Sigmoid colon (tissue), 4 donors: ENCODE measurements at regions not wholly inside any gene's neighbourhood (a gene's known extent, or its start where the extent isn't known, plus 50 kb on each side); places are given as distances from the start of the nearest gene placed in this dataset.

ENCODE experiments used
- EP300 ChIP-seq, 4 donors: sonication (generic); formaldehyde crosslinking; IDR thresholded peaks; one replicate each; pipeline ENCODE4 v1.6.1; 2017; ENCODE audit warnings: antibody characterized with exemption in 4 of 4
- POLR2A ChIP-seq, 2 donors: fragments of 450-650 bp; IDR thresholded peaks; one replicate each; pipeline ENCODE4 v1.6.1; 2016; ENCODE audit warnings: antibody characterized with exemption in 2 of 2, mild to moderate bottlenecking in 2 of 2, moderate library complexity in 2 of 2
- POLR2AphosphoS5 ChIP-seq, 4 donors: sonication (generic); formaldehyde crosslinking; IDR thresholded peaks; one replicate each; pipeline ENCODE4 v1.6.1; 2017; ENCODE audit warnings: antibody characterized with exemption in 4 of 4
- TF ChIP-seq, protein P1 (sequence below), 4 experiments: fragments of 450-650 bp in 3 of 4; fragments of 200-600 bp in 1 of 4; IDR thresholded peaks; one replicate each; pipeline ENCODE4 v1.5.1; 2016 to 2019; ENCODE audit warnings: antibody characterized with exemption in 4 of 4, mild to moderate bottlenecking in 3 of 4, moderate library complexity in 2 of 4

DNA sequence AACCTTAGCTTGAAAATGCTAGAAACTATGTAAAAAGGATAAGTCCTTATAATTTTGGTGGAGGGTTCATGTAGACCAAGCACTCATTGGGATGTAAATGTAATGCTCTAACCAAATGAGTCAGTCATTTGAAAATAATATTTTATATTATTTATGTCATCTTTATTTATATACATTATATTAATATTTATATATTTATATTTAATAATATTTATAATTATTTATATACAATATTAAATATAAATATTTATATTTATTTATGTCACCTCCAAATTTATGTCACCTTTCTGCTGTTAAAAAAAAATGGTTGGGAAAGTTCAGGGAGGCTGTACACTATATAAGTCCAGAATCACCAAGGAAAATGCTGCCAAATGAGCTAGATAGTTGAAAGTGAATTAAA, 254.3 kb downstream of the FIGN start:
- TF ChIP-seq POLR2A (IDR thresholded peaks at IDR 0.05) (no peak), POLR2AphosphoS5 (IDR thresholded peaks at IDR 0.05) (no peak), EP300 (IDR thresholded peaks at IDR 0.05) (no peak)
- TF ChIP-seq, protein P1, sequence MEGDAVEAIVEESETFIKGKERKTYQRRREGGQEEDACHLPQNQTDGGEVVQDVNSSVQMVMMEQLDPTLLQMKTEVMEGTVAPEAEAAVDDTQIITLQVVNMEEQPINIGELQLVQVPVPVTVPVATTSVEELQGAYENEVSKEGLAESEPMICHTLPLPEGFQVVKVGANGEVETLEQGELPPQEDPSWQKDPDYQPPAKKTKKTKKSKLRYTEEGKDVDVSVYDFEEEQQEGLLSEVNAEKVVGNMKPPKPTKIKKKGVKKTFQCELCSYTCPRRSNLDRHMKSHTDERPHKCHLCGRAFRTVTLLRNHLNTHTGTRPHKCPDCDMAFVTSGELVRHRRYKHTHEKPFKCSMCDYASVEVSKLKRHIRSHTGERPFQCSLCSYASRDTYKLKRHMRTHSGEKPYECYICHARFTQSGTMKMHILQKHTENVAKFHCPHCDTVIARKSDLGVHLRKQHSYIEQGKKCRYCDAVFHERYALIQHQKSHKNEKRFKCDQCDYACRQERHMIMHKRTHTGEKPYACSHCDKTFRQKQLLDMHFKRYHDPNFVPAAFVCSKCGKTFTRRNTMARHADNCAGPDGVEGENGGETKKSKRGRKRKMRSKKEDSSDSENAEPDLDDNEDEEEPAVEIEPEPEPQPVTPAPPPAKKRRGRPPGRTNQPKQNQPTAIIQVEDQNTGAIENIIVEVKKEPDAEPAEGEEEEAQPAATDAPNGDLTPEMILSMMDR (IDR thresholded peaks at IDR 0.05), result no peak
